HUDEP-2 (cell line): ENCODE measurements at regions not wholly inside any gene's neighbourhood (a gene's known extent, or its start where the extent isn't known, plus 50 kb on each side); places are given as distances from the start of the nearest gene placed in this dataset.
"Not testable (repeated sequence)": the region's sequence is repeated elsewhere in the genome, so short reads cannot be mapped to it uniquely, and the experiment has no call there.

Experiments used
- DNase-seq, 76 experiments: peaks; one replicate each; lab custom pipeline; 2025; ENCODE audit not compliant: unreplicated experiment in 76 of 76; lab: John Stamatoyannopoulos, UW

DNA sequence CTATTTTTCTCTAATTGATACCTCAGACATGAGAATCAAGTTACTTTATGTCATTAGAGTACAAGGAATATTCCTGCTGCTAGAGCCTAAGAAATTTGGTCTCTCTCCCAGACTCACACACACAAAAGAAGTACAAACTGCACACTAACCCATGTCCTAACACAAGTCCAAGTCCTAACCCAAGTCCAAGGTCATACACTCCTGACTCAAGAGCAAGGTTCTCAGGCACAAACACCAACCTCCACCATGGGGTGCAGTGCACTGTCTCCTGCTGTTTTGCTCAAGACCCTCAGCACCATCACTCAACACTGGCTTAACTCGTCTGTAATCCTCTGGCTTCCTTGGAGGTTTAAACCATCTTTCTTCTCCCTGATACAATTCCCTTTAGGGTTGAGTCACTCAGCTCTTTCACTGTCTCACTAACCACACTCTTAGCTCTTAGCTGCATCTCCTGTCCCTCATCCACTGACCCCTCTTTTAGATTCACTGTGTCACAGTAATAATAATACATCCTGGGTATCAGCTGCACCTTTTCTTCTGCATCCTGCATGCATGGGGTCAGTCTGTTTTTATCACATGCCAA is 129.8 kb downstream of the BCL2L11 start:
- DNase-seq = no peak

GRCh38 chr2:111251711-111252110 is 131.0 kb downstream of the BCL2L11 start:
- DNase-seq = no peak

- no peak for DNase-seq
Measured at GRCh38 chr2:111252436-111252835, 131.7 kb downstream of the BCL2L11 start.

GRCh38 chr2:111254916-111255315 is 134.2 kb downstream of the BCL2L11 start:
- not testable (repeated sequence) for DNase-seq

DNA sequence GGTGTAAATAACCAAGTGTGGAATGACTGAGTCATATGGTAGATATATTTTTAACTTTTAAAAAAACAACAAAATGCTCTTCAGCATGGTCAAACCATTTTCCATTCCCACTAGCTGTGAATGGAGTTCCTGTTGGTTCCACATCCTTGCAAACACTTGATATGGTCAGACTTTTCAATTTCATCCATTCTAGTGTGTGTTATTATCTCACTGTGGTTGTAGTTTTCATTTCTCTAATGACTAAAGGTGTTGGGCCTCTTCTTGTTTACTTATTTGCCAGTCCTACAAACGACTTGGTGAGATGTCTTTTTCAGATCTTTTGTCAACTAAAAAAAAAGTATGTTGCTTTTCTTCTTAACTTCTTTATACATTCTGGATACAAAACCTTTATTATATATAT is 135.9 kb downstream of the BCL2L11 start:
- not testable (repeated sequence) for DNase-seq

DNA sequence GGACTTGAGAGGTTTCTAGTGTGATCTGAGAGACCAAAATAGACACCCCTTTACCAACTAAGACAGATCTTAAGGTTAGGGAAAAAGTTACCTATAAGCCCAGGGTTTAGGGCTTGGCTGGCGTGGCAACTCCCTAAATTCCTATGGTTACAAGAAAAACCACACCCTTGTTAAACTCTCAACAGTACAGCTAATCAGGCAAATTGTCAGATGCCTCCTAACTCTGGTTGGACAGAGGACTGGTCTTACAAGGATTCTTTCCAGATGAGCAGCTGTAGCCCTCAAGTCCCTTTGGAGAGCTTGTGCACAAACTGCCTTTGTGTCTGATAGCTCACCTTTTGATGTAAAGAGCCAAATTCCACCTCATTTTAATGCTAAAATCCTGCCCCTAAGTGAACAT is 136.9 kb downstream of the BCL2L11 start:
- DNase-seq = not testable (repeated sequence)

GRCh38 chr2:111258318-111258717 is 137.6 kb downstream of the BCL2L11 start:
- DNase-seq = not testable (repeated sequence)

DNA sequence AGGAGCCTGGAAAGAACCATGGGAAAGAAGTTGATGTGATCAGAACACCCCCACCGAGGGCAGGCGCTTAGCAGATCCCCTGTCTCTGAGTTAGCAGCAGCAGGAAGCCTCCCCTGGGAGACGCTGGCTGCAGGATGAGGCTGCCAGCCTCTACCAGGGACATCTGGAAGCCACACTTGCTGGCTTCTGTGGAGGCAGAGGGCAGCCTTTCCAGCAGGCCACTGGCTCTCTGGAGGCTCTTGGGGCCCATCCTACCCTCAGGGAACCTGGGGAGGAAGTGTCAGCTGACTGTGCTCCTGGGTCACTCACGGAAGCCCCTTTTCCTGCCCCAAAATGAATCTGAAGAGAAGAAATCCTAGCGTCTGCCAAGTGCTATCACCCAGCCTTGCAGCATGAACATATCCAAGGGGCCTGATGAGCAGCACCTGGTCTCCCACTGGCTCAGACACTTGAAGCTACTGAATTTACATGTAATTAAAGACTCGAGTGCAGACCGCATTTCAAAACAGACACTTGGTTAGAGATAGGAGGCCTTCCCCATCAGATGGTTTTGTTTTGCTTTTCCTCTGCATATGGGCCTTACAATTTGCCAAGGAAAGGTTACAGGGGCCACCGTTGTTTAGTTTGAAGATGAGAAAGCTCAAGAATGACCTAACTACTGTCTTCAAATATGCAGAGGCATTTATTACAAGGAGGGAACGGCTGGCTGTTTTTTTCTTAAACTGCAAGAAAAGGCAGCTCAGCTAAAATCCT is 142.1 kb downstream of the BCL2L11 start:
- DNase-seq = not testable (repeated sequence)

DNA sequence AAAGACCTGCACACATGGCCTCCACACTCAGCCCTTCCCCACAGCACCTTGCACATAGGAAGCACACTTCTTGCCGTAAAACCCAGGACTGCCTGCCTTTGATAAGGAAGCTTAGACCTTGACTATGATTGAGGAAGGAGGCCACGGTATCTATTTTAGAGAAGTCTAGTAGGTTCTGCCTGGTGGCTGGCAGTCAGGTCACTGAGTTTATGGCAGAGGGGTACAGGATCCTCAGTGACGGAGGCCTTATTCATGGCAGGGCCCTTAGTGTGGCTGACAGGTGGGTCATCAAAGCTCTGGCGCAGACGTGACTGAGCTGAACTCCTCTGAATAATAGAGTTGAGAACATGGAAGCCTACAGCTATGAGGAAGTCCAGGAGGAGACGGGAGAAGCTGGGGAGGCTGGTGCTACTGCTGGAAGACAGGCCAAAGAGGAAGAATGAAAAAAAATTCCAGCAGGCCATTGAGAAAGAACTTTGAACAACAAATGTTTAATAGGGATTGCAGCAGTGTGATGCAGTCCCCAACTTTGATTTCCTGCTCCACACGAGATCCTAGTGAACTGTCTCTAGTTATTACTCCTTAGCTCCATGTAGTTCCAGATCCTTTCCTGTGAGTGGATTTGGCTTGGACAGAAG is 142.8 kb downstream of the BCL2L11 start:
- DNase-seq = not testable (repeated sequence)

DNA sequence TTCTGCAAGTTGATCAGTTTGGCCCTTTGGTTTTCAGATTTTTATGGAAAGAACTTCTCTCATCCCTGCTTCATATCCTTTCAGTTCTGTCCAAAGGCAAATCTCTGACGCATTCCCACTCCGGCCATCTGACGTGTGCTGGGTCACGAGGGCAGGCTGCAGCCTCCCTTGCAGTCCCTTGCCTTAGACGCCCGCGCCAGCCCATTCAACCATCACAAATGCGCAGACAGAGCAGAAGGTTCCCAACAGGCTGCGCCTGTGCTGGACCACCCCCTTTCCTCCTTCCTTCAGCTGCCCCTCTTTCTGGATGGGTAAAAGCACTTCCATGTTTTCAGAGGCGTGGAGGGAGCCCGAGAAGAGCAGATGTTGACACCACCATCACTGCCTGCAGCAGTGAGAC is 144.2 kb downstream of the BCL2L11 start:
- DNase-seq = not testable (repeated sequence)

GRCh38 chr2:111266556-111266955 is 145.8 kb downstream of the BCL2L11 start:
- DNase-seq = not testable (repeated sequence)

DNA sequence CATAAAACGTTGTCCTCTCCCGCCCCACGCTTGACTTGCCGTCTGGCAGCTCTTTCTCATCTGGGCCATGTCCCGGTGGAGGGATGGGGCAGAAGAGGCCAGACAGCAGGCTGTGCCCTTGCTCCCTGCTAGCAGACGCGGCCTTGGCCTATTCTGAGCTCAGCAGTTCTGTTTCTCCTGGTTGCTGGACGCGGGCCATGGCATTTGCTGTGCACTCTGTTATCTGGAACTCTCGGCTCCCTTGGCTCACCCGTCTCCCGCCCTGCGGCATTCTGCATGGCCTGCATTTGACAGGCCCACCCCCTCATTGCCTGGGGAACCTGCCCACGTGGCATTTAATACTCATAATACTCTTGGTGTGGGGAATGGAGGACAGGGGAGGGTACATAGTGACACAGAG is 146.3 kb downstream of the BCL2L11 start:
- DNase-seq = not testable (repeated sequence)

DNA sequence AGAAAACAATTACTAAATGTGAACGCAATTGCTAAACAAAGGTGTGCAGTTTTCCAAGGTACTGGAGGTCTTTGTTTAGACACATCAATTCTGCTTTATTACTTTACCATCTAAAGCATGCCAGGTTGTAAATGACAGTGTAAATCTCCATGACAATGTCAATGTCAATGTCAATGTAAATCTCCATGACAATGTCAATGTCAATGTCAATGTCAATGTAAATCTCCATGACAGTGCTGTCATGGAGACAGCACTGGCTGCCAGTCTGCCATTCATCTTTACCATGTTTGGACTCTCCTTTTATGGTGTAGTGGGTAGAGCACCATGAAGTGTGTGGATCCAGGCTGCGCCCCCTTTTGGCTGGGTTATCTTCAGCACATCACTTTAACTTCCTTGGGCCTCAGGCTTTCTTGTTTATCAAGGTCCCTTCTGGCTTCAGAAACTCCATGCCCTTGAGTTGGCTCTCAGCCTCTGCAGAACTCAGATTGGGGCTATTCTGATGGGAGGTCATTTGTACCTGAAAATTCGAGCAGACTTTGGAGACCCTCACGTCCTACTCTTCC is 149.1 kb downstream of the BCL2L11 start:
- DNase-seq = not testable (repeated sequence)

- DNase-seq = not testable (repeated sequence)
Measured at GRCh38 chr2:111270569-111270968, 149.9 kb downstream of the BCL2L11 start.

- DNase-seq = not testable (repeated sequence)
Measured at GRCh38 chr2:111271647-111272304, 151.1 kb downstream of the BCL2L11 start.

DNA sequence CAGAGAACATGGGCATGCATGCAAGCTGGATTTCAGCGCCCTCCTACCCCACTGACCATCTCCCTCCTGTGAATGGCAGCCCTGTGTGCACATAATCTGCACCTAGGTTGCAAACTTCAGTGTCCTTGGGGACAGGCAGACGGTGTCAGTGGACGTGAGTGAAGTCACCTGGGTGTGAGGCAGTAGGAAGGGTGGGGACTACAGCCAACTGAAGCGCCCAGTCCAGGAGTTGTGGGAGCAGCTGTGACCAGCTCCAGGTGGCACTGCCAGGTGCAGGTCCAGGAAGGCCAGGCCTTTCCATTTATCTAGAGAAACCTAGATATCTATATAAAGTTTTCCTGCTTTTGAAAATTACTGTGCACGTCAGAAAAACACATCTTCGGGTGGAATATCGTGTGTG is 152.3 kb downstream of the BCL2L11 start:
- not testable (repeated sequence) for DNase-seq

GRCh38 chr2:111275047-111275853 is 154.5 kb downstream of the BCL2L11 start:
- DNase-seq = not testable (repeated sequence)

DNA sequence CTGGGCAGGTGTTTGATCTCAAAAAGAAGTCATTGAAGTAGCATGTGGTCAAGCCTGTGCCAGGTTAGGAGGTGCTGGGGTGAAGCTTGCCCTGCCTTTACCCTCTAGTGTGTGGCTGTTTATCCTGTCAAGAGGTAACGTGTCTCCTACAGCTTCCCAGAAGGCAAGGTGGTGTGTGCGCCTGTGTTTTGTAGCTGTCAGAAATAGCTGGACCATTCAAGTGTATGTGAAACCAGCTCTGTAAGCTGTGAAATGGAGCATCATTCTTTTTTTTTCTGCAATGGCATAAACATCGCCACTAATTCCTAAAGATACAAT is 155.1 kb downstream of the BCL2L11 start:
- not testable (repeated sequence) for DNase-seq

- DNase-seq = not testable (repeated sequence)
Measured at GRCh38 chr2:111278133-111278532, 157.4 kb downstream of the BCL2L11 start.

- not testable (repeated sequence) for DNase-seq
Measured at GRCh38 chr2:111280709-111281286, 160.1 kb downstream of the BCL2L11 start.
